Gastroesophageal sphincter (tissue), 4 donors: ENCODE measurements at regions not wholly inside any gene's neighbourhood (a gene's known extent, or its start where the extent isn't known, plus 50 kb on each side); places are given as distances from the start of the nearest gene placed in this dataset.

ENCODE experiments used
- ATAC-seq: fragments of 150-250 bp; one replicate; pipeline ENCODE4 v1.9.1; 2016; ENCODE audit warnings: mild to moderate bottlenecking, moderate library complexity
- H3K27ac ChIP-seq, 4 donors: fragments of 200-600 bp; sonication (generic) in 3 of 4; 1 replicate in 3 of 4; 2 replicates in 1 of 4; pipeline ENCODE4 v1.5.1; 2016 to 2019
- H3K27me3 ChIP-seq: fragments of 200-600 bp; sonication (generic); one replicate; pipeline ENCODE4 v1.5.1; 2019
- H3K36me3 ChIP-seq, 2 donors: fragments of 200-600 bp; sonication (generic); one replicate each; pipeline ENCODE4 v1.5.1; 2019; ENCODE audit warnings: control low read depth in 1 of 2
- H3K4me1 ChIP-seq, 3 donors: fragments of 200-600 bp; sonication (generic); 1 replicate in 2 of 3; 2 replicates in 1 of 3; pipeline ENCODE4 v1.5.1; 2016 to 2019; ENCODE audit warnings: control low read depth in 2 of 3
- H3K4me3 ChIP-seq, 2 donors: fragments of 200-600 bp; sonication (generic); one replicate each; pipeline ENCODE4 v1.5.1; 2019; ENCODE audit warnings: mild to moderate bottlenecking in 1 of 2, moderate library complexity in 1 of 2
- H3K9me3 ChIP-seq, 3 donors: fragments of 200-600 bp; sonication (generic); one replicate each; pipeline ENCODE4 v1.5.1; 2017 to 2019; ENCODE audit warnings: control low read depth in 2 of 3
- EP300 ChIP-seq: sonication (generic); formaldehyde crosslinking; IDR thresholded peaks from one replicate; pipeline ENCODE4 v1.6.1; 2017; ENCODE audit warnings: antibody characterized with exemption, mild to moderate bottlenecking
- POLR2A ChIP-seq, 2 donors: fragments of 450-650 bp; IDR thresholded peaks; one replicate each; pipeline ENCODE4 v1.6.1; 2017; ENCODE audit warnings: antibody characterized with exemption in 2 of 2, mild to moderate bottlenecking in 2 of 2, moderate library complexity in 1 of 2
- POLR2AphosphoS5 ChIP-seq: sonication (generic); formaldehyde crosslinking; IDR thresholded peaks from one replicate; pipeline ENCODE4 v1.6.1; 2017; ENCODE audit warnings: antibody characterized with exemption
- WGBS, 2 donors: methylation state at CpG; one replicate each; pipeline ENCODE4 v1.1.5; 2018; ENCODE audit warnings: low coverage in 1 of 2; 5-methylcytosine and 5-hydroxymethylcytosine counted together
- TF ChIP-seq, protein P1 (sequence below), 4 experiments: fragments of 200-600 bp in 2 of 4; fragments of 450-650 bp in 2 of 4; sonication (generic) in 1 of 4; IDR thresholded peaks; one replicate each; pipeline ENCODE4 v1.5.1; 2017 to 2019; ENCODE audit warnings: antibody characterized with exemption in 4 of 4, mild to moderate bottlenecking in 2 of 4, moderate library complexity in 2 of 4

DNA sequence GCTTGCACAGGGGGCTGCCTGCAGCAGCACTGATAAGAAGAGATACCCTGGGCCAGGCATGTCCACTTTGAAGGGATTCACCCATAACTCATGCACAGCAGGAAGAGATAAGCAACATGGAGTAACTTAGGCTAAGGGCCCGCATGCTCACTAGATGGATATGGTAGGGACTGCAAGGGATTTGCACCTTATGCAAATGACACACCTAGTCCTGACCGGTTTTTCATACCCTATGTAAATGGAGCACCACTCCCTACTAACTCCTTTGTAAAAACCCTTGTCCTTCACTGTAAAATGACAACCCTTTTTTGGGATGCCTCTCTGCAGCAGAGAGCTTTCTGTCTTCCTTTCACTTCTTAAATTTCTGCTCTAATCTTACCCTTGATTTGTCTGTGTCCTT lies 658.9 kb upstream of the CCDC179 start:
- TF ChIP-seq, protein P1, sequence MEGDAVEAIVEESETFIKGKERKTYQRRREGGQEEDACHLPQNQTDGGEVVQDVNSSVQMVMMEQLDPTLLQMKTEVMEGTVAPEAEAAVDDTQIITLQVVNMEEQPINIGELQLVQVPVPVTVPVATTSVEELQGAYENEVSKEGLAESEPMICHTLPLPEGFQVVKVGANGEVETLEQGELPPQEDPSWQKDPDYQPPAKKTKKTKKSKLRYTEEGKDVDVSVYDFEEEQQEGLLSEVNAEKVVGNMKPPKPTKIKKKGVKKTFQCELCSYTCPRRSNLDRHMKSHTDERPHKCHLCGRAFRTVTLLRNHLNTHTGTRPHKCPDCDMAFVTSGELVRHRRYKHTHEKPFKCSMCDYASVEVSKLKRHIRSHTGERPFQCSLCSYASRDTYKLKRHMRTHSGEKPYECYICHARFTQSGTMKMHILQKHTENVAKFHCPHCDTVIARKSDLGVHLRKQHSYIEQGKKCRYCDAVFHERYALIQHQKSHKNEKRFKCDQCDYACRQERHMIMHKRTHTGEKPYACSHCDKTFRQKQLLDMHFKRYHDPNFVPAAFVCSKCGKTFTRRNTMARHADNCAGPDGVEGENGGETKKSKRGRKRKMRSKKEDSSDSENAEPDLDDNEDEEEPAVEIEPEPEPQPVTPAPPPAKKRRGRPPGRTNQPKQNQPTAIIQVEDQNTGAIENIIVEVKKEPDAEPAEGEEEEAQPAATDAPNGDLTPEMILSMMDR (IDR thresholded peaks at IDR 0.05): no peak
- TF ChIP-seq POLR2A (IDR thresholded peaks at IDR 0.05): no peak
- TF ChIP-seq EP300: no peak
- TF ChIP-seq POLR2AphosphoS5: no peak
- Histone ChIP-seq H3K27ac (no peak overlapping the region), H3K9me3 (no peaks in the 10 kb centered on the region), H3K27me3 (no peaks in the 10 kb centered on the region), H3K36me3 (no peaks in the 10 kb centered on the region), H3K4me1 (no peaks in the 10 kb centered on the region), H3K4me3 (no peak overlapping the region)
- 50 to 64% methylated on average over 2 of the region's 2 CpGs for WGBS, 2 donors
- ATAC-seq: no peak

DNA sequence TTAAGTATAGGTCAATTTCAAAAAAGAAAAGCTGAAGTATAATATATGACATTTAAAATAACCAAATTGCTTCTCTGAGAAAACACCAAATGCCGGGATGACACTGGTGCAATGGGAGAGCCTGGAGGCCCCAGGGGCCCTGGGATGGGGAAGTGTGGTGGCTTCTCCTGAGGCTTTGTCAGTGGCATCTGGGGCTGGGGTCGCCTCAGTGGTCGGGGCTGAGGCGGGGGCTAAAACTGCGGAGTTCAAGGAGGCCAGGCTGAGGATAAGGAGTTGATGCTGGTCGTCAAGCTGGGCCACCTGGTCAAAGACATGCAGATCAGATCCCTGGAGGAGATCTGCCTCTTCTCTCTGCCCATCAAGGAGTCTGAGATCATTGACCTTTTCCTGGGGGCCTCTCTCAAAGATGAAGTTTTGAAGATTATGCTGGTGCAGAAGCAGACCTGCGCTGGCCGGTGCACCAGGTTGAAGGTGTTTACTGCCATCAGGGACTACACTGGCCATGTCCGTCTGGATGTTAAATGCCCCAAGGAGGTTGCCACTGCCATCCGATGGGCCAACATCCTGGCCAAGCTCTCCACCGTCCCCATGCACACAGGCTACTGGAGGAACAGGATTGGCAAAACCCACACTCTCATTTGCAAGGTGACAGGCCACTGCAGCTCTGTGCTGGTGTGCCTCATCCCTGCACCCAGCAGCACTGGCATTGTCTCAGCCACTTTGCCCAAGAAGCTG lies 660.1 kb upstream of the CCDC179 start:
- ATAC-seq: no peak

GRCh38 chr11:23536907-23537306 lies 676.6 kb upstream of the CCDC179 start:
- WGBS, 2 donors: 86 to 95% methylated on average over 1 to 4 of the region's 4 CpGs
- no peak for ATAC-seq
- TF ChIP-seq, protein P1 (IDR thresholded peaks at IDR 0.05): no peak
- TF ChIP-seq EP300: no peak
- TF ChIP-seq POLR2A (IDR thresholded peaks at IDR 0.05): no peak
- no peak for TF ChIP-seq POLR2AphosphoS5

More for the DNA sequence above, 660.1 kb upstream of the CCDC179 start:
- Histone ChIP-seq H3K27me3 (no peaks in the 10 kb centered on the region), H3K27ac (no peak overlapping the region), H3K4me1 (no peaks in the 10 kb centered on the region), H3K4me3 (no peak overlapping the region), H3K36me3 (no peaks in the 10 kb centered on the region), H3K9me3 (no peaks in the 10 kb centered on the region)
- 85 to 93% methylated on average over 6 to 9 of the region's 11 CpGs for WGBS, 2 donors
- TF ChIP-seq, protein P1 (IDR thresholded peaks at IDR 0.05): no peak
- no peak for TF ChIP-seq POLR2AphosphoS5
- no peak for TF ChIP-seq POLR2A (IDR thresholded peaks at IDR 0.05)
- no peak for TF ChIP-seq EP300

GRCh38 chr11:23539556-23539955 lies 679.3 kb upstream of the CCDC179 start:
- peaks cover 0 to 8% (median 4%) of the 10 kb centered on the region in 3 donors for H3K4me1 ChIP-seq
- no peaks in the 10 kb centered on the region for H3K36me3 ChIP-seq
- 85% methylated on average over 5 of the region's 5 CpGs; no CpG with 5 or more reads in 1 of the 2 donors for WGBS, 2 donors
- H3K27me3 ChIP-seq: no peaks in the 10 kb centered on the region
- no peak overlapping the region for H3K4me3 ChIP-seq
- H3K27ac ChIP-seq: no peak overlapping the region
- H3K9me3 ChIP-seq: no peaks in the 10 kb centered on the region
- ATAC-seq: no peak
- TF ChIP-seq POLR2AphosphoS5: no peak
- TF ChIP-seq EP300: no peak
- TF ChIP-seq, protein P1 (IDR thresholded peaks at IDR 0.05): no peak
- TF ChIP-seq POLR2A (IDR thresholded peaks at IDR 0.05): no peak

More at GRCh38 chr11:23536907-23537306, 676.6 kb upstream of the CCDC179 start:
- no peaks in the 10 kb centered on the region for H3K9me3 ChIP-seq
- no peak overlapping the region for H3K4me3 ChIP-seq
- no peak overlapping the region for H3K27ac ChIP-seq
- H3K36me3 ChIP-seq: no peaks in the 10 kb centered on the region
- no peaks in the 10 kb centered on the region for H3K27me3 ChIP-seq
- peaks cover 0 to 8% (median 4%) of the 10 kb centered on the region in 3 donors for H3K4me1 ChIP-seq

DNA sequence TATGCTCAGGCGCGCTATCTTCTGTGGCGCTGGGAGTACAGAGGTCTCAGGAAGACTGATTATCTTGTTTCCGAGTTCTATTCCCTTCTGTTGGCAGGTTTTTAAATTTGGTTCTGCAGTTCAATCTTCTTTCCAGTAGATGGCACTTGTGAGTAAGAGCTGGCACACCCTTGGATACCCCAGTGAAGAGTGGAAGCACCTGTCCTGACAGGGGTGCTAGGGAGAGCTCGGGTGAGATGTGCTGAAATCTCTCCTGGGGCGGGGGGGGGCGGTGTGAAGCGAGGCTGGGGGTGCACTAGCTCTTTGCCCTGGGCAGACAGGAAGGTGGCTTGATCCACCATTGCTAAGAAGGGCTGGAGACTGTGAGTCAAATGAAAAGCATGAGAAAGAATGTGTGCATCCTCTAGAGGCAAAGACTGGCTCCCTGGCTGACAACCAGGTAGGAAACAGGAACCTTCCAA lies 679.9 kb upstream of the CCDC179 start:
- no peak overlapping the region for H3K27ac ChIP-seq
- no peaks in the 10 kb centered on the region for H3K36me3 ChIP-seq
- no peak overlapping the region for H3K4me3 ChIP-seq
- ATAC-seq: no peak
- TF ChIP-seq POLR2AphosphoS5: no peak
- TF ChIP-seq POLR2A (IDR thresholded peaks at IDR 0.05): no peak
- no peak for TF ChIP-seq EP300
- TF ChIP-seq, protein P1 (IDR thresholded peaks at IDR 0.05): peak; percentile 36 to 77 (median 38)
- peaks cover 0 to 8% (median 4%) of the 10 kb centered on the region in 3 donors for H3K4me1 ChIP-seq
- no peaks in the 10 kb centered on the region for H3K27me3 ChIP-seq
- WGBS, 2 donors: 0 to 4% methylated on average over 3 to 5 of the region's 8 CpGs
- no peaks in the 10 kb centered on the region for H3K9me3 ChIP-seq
